Endometrial microvascular endothelial cells (primary cell): ENCODE measurements at regions not wholly inside any gene's neighbourhood (a gene's known extent, or its start where the extent isn't known, plus 50 kb on each side); places are given as distances from the start of the nearest gene placed in this dataset.

Source experiments
- in situ Hi-C: cut with HindIII; loops from 2 replicates; pipeline ENCODE4 v1.10.0; 2017; ENCODE audit warnings: low sequenced_read_pairs, low pct_unique_long_range_greater_than_20kb; ENCODE audit errors: inconsistent ontology term

DNA sequence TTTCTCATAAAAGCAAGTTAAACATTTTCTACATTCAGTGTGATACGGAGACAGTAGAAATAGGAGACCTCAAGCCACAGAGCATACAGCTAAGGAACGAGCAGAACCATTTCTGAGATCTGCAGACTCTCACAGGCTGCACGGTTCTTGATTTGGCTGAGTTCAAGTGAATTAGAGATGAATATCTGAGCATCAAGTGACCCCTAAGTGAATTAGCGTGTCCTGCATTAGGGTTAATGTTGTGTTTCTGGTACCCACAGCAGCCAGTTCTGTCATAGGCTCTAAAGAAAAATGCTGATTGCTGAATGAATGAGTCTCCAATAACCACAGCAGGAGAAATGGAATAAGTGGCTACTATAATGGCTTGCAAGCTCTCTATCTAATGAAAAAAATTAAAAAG, 265.9 kb upstream of the SYT4 start:
- in situ Hi-C loops = no loop called here

DNA sequence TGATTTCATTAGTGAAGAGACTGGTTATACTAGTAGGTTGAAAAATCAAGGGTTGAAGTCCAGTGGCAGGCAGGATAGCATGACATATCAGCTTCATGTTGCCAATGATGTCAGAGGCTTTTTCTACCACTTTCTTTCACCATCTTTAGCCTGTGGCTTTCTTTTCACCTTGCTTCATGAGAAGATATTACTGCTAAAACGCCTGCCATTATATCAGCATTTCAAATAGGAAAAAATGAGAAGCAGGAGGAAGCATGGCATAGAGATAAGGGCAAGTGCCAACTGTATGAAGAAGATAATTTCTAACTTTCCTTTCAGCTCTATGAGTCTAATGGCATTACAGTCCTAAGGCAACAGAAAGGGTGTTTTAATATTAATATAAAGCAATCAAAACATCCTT, 270.2 kb upstream of the SYT4 start:
- in situ Hi-C loops = no loop called here

DNA sequence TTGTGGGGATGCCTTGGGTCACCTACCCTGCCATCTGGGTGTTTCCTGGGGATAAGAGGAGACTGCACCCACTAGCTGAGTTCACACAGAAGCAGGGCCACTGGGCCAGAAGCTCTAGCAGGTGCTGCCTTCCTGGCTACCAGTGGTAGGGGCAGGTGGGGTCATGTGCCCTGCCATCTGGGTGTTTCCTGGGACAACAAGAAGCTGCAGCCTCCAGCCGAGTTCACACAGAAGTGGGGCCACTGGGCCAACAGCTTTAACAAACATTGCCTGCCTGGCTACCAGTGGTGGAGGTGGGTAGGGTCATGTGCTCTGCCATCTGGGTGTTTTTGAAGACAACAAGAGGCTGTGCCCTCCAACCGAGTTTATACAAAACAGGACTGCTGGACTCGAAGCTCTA, 282.2 kb upstream of the SYT4 start:
- in situ Hi-C loops = no loop called here

DNA sequence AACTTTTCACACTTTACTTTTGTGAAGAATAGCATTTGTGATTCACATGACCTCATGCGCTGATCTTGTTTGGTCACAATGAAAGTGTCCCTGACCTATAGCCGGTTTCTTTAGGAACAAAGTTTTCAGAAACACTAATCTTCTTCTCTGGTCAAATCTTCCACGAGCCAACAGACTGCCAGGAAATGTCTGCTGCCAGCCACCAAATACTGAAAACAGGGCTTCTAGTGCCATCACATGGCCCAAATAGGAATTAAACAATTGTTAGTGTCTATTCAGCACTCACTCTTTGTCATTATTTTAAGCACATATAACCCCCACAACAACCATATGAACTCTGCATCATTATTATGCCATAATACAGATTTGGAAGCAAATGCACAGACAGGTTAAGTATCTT, 286.5 kb upstream of the SYT4 start:
- in situ Hi-C loops = no loop called here

DNA sequence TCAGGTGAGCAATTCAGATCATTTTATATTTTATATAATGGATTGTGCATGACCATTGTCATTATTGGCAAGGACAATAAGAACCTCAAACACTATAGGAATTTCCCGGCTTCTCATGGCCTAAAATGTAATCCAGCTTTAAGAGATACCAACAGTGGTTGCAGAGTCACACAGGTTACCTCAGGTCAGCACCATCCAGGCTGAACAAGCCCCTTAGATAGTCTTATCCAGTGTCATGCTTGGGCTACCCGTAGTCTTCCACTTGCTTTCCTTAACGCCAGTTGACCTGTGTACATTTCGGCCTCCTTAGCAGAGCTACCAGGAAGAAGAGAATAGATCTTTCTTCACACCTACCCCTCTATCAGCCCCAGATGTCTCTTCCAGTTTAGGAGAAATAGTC, 293.3 kb upstream of the SYT4 start:
- in situ Hi-C loops = no loop called here

DNA sequence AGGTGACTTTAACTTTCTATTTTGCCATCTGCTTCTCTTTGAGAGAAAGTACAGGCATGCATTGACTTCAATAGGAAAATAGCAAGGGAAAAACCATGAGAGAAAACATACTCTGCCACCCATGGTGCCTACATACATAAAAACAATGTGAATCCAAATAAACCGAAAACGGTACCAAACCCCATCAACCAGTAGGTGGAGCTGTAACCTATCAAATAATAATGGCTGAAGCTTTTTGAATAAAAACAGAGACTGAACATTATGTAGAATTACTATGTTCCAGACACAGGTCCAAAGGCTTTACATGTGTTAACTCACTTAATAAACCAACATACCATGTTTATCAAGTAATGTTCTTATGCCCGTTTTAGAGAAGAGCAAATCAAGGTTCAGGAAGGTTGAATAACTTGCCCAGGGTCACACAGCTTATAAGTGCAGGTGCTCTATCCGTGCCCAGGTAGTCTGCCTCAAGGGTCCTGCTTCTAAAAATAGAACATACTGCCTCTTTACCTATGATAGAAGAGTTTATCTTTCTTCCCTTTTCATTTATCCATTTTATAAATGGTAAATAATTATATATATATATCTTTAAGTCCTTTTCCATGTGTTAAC, 293.9 kb upstream of the SYT4 start:
- in situ Hi-C loops = no loop called here

DNA sequence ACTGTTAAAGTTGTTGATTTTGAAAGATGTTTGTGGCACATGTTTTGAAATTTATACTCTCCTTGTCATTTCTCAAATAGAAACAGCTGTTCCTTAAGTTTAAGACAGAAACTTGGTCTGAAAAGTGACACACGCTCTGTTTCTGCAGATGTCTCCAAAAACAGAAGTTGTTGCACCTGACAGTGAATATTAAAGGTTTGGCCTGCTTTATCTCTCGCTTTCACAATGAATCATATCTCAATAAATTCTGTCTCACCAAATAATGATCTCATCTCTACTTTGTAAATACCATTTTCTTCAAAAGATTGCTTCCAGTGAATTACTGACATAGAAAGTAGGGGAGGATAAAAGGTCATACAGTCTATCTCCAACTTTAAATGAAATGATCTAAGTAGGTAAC, 294.9 kb upstream of the SYT4 start:
- in situ Hi-C loops = no loop called here

DNA sequence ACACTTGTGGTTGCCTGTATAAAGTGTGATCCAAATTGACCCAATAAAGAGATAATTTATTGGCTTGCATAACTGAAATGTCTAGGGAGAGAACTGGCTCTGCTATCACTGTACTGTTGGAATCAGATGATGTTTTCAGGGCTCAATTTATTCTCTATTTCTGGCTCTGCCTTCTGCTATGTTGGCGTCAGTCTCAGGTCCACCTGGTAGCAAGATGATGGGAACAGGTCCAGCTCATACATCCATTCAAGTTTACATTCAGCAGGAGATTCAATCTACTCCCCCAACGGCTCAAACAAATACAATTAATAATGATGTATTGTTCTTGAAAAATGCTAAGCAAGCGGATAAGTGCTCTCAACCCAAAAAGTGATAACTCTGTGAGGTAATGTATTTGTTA, 297.7 kb upstream of the SYT4 start:
- in situ Hi-C loops = no loop called here

DNA sequence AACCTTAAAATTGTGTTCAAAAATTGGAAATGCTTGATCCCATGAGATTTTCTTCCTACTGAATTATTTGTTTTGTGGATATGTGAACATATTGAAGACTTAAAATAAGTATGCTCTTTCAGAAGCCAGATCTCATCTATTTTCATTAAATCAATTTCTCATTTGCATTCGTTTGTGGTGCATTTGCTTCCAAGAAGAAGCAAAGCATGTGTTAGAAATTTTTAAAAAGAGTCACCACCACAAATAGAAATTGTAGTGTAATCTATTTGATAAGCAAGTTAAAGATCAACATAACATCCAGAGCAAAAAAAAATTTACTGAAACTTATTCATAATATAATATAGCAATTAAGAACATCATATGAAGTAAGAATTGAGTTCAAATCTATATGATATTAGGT, 300.9 kb upstream of the SYT4 start:
- in situ Hi-C loops = no loop called here

DNA sequence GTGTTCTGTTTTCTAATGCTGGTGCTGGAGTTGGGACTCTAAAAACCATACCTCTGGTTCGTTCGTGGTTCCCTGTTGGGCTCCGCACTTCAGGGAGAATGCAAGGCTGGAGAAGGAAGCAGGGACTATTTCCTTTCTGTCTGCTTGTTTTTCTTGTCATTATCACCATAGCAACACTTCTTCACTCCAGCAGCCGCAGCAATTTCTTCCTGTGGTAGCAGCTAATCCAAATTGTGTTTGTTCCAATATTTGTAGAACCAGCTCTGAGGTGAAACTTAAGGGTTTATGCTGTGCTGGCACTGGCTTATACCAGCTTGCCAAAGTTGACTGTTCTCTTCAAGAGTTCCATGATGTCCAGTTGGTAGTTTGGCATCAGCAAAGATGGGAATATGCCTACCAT, 301.4 kb upstream of the SYT4 start:
- in situ Hi-C loops = no loop called here

DNA sequence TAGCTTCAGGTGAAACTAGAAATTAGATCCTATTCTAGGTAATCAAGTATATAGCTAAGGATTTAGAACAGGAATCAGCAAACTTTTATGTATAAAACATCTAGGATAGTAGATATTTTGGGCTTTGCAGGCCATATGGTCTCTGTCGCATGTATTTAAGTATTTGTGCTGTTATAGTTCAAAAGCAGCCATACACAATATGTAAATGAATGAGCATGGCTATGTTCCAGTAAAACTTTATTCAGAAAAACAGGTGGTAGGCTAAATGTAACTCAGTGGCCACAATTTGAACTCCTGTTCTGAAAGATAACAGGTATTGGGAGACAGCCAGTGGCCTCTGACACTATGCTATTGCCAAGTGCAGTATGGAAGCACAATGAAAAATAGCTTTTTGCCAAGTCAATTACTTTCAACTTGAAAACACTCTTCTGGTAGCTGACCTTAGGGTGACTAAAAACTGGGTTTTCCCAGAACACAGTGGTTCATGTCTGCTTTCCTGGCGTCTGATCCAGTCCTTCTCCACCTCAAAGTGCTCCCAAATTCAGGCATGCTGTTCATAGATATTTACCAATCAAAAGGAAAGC, 304.7 kb upstream of the SYT4 start:
- in situ Hi-C loops = no loop called here

DNA sequence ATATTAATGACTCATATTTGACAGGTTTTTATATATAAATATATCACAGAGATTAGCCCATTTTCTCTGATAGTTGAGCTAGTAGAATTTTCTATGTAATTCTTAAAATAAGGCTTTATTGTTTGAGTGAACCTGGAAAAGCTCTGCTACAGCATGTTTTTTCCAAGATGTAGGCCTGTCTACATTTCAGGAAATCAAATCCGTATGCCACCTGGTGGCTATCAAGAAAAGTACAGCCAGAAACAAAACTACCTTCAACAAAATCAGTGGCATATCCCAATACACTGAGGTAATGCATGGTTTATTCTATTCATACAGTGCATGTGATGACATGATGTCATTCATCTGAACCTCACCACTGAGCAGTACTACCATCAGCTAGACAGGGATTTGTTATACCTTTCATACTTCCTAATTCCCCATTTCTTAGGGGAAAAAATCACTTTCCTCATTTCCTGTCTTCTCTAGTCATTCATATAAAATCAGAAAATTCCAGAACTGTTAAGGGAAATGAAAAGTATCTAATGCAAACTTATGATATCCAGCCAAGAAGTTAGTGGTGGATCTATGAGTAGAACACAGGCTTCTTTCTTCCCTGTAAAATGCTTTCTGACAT, 310.4 kb upstream of the SYT4 start:
- in situ Hi-C loops = no loop called here

DNA sequence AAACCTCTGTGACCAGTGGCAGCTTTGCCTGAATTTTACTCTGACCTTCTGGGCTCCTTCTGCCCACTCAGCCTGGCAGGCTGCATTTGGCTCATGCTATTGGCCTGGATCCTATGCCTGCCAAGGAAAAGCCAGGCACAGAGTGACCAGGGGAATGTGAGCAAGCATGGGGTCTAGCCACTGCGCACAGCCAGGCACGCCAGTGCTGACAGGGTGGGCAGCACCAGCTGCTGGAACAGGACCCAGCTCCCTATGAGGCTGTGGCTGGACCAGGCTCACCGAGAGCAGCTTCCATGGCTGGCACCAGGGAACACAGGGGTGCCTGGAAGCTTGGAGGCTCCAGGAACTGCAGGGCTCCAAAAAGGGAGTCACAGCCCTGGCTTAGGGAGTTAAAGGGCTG, 311.5 kb upstream of the SYT4 start:
- in situ Hi-C loops = no loop called here

DNA sequence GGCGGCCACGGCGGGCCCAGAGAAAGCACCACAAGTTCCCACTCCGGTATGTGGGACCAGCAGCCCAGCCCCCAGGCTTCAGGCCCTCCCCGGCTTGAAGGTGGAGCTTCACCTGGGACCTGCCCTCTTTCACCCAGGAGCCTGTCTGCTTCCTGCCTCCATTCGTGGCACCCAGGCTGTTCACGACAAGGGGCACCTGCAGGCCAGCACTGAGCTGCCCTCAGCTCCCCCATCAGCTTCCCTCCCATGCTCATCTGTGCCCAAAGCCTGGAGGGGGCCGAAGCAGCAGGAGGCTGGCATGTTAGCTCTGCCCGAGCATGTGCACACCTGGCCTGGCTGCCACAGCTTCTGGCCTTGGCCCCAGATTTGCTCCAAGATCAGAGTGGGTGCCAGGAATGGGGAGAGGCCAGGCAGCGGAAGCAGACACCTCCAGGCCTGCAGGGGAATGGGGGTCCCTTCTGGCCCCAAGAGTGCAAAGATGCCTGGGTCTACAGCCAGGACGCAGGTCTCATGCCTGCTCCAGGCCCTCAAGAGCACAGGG, 312.4 kb upstream of the SYT4 start:
- in situ Hi-C loops = no loop called here

DNA sequence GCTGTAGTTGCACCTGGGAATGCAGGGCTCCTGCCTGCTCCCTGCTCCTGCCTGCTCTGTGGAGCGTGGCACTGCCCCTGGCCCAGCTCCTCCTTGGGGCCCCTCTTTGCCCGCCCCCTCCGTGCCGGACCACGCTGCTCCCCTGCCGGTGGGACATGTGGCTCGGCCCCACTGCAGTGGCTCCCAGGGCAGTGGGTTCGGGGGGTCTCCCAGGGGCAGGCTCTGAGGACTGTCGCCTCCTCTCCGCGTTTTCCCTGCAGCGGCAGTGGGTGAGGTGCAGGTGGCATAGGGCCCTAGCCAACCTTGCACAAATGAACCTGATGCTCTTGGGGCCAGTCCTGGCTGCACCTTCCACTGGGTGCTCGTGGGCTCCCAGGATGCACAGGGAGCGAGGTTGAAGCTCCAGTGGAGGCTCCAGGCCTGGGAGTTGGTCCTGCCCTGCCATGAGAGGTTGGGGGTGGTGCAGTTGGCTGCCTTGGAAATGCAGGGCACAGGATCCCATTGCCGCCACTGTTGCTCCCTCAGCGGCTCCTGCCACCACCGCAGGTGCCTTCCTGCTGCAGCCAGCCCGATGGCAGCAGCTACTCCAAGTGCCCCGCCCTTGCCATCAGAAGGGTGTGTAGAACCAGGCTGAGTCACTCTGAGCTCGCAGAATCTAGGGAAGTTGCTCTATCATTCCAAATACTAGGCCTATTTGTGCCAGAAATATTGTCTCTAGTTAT, 313.1 kb upstream of the SYT4 start:
- in situ Hi-C loops = no loop called here

DNA sequence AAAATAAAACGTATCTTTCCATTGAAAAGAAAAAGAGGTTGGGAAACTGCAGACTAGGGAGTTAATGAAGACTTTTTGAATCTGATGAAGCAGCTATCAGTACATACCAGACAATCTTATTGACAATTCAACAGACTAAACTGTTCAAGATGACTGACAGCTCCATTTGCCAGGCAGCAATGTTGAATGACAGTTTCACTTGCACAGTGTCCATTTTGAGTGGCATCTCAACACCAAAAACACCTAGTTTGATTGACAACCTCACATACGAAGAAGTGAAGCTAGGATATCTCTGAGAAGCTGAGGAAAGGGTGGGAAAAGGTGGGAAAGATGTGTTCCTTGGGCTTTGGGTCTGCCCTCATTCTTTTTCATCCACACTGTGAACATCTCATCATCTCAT, 315.0 kb upstream of the SYT4 start:
- in situ Hi-C loops = no loop called here

DNA sequence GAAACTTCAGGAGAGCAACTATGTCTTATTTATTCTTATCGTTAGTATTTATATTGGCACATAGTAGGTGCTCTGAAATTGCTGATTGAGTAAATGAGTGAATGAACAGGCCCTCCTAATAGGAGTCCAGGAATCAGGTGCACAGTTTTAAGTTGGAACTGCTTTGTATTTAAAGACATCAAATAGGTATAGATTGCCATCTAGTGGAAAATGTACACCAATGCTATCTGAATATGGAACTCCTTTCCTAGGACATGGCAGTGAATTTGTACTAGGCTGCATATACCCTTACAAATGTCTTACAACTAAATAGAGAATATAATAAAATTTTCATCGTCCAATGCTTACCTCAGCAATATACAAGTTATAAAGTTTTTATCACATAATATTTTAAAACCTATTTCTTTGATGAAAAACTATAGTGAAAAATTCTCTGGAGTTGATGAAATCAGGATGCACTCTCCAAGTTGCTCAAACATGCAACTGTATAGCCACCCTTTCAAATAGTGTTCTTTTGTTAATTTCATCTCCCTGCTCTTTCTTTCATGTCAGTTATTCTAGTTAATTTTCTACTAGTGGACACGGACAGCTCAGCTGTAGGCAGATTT, 318.9 kb upstream of the SYT4 start:
- in situ Hi-C loops = no loop called here

DNA sequence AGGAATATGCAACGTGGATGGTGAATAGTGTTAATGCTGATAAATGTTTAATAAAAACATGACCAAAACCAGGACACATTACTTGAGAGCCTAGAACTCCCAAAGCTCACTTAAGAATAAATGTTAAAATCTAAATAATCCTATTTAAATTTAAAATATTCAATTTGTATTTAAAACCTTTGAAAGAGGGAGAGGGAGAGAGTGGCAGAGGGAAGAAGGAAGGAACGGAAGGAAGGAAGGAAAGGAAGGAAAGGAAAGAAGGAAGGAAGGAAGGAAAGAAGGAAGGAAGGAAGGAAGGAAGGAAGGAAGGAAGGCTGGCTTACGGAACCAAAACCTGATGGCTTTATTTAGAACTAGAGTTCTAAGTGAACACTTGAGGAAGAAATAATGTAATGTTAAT, 324.1 kb upstream of the SYT4 start:
- in situ Hi-C loops = no loop called here

DNA sequence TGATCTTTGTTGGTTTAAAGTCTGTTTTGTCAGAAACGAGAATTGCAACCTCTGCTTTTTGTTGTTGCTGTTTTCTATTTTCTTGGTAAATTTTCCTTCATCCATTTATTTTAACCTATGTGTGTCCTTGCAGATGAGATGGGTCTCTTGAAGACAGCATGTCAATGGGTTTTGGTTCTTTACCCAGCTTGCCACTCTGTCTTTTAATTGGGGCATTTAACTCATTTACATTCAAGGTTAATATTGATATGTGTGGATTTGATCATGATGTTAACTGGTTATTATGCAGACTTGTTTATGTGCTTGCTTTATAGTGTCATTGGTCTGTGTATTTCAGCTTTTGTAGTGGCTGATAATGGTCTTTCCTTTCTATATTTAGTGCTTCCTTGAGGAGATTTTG, 327.9 kb upstream of the SYT4 start:
- in situ Hi-C loops = no loop called here

DNA sequence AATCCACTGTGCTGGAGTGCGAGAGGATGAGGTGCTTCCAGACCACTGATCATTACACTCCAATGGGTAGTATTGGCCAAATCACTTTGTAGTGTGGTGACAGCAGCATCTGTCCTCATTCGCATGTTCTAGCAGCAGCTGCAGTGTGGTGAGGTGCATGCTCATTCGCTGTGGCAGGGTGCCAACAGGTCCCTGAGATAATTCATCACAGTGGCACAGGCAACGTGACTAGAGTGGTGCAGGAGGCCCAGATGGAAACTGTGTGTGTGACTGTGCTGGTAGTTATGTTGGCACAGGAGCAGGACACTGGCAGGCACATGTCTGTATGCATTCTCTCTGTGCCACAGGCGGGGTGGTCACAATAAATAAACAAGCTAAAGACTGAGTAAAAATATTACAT, 329.5 kb upstream of the SYT4 start:
- in situ Hi-C loops = no loop called here
